Endothelial cell (in vitro differentiated cells): ENCODE measurements at regions not wholly inside any gene's neighbourhood (a gene's known extent, or its start where the extent isn't known, plus 50 kb on each side); places are given as distances from the start of the nearest gene placed in this dataset.

Source experiments
- DNase-seq: peaks from one replicate; pipeline ENCODE4 v3.0.0; 2021; ENCODE audit warnings: low spot score
- H3K27ac Mint-ChIP-seq: one replicate; pipeline ENCODE4 v1.8.0; 2021; ENCODE audit warnings: mixed read lengths, inconsistent platforms; ENCODE audit not compliant: unreplicated experiment
- H3K27me3 Mint-ChIP-seq: one replicate; pipeline ENCODE4 v1.8.0; 2021; ENCODE audit warnings: mild to moderate bottlenecking, moderate library complexity, mixed read lengths, inconsistent platforms; ENCODE audit not compliant: unreplicated experiment
- H3K36me3 Mint-ChIP-seq: one replicate; pipeline ENCODE4 v1.8.0; 2021; ENCODE audit warnings: mild to moderate bottlenecking, low read depth, mixed read lengths, inconsistent platforms; ENCODE audit not compliant: unreplicated experiment
- H3K4me1 Mint-ChIP-seq: one replicate; pipeline ENCODE4 v1.8.0; 2021; ENCODE audit warnings: mild to moderate bottlenecking, mixed read lengths, inconsistent platforms; ENCODE audit not compliant: unreplicated experiment
- H3K4me3 Mint-ChIP-seq: one replicate; pipeline ENCODE4 v1.8.0; 2021; ENCODE audit warnings: mild to moderate bottlenecking, mixed read lengths, inconsistent platforms; ENCODE audit not compliant: unreplicated experiment
- H3K9me3 Mint-ChIP-seq: one replicate; pipeline ENCODE4 v1.8.0; 2021; ENCODE audit warnings: mixed read lengths, inconsistent platforms; ENCODE audit not compliant: unreplicated experiment
- CTCF ChIP-seq: fragments of 200-600 bp; sonication (generic); IDR thresholded peaks from one replicate; pipeline ENCODE4 v1.5.0; 2021; ENCODE audit warnings: antibody characterized with exemption; ENCODE audit not compliant: unreplicated experiment

DNA sequence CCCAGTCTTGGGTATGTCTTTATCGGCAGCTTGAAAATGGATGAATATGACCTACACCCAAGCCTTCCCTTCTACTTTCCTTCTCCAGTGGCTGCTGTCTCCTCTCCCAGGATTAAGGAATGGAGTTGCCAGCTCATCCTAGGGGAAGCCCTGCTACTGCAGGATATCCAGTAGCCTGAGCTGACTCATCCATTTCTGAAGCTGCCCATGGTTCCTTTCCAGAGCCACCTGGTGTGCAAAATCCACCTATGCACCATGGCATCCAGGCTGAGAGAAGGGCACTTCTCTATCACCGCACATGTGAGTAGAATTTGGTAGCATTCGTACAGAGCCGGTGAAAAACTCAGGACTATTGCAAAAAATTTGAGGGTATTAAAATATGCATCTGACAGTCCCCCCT is 290.8 kb downstream of the YTHDC2 start:
- no peak for TF ChIP-seq CTCF
- Mint-ChIP-seq H3K4me3 (no peak overlapping the region), H3K36me3 (no peaks in the 10 kb centered on the region), H3K27ac (no peak overlapping the region), H3K9me3 (no peaks in the 10 kb centered on the region), H3K27me3 (no peaks in the 10 kb centered on the region), H3K4me1 (peaks cover 8% of the 10 kb centered on the region)
- DNase-seq, result no peak

DNA sequence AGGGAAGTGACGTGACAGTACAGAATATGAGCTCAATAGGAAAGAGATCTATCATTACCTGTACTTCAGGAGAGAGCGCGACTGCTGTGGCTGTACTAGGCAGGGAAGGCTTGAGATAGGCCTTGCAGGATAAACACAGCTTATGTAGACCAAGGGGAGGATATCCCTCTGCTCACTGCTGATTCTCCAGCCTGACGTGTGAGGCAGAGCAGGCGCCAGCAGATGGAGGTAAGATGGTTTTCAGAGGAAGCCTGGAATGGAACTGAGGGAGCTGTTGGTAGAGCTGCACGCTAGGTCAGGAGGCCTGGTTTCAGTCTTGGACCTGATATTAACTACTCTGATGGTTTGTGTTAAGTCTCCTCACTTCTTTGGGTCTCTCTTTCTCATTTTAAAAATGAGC is 291.4 kb downstream of the YTHDC2 start:
- no peak for DNase-seq

GRCh38 chr5:113806250-113806649 is 292.8 kb downstream of the YTHDC2 start:
- DNase-seq, result no peak
- Mint-ChIP-seq H3K4me1 (peaks cover 8% of the 10 kb centered on the region), H3K27me3 (no peaks in the 10 kb centered on the region), H3K27ac (no peak overlapping the region), H3K4me3 (no peak overlapping the region), H3K9me3 (no peaks in the 10 kb centered on the region), H3K36me3 (no peaks in the 10 kb centered on the region)
- no peak for TF ChIP-seq CTCF

More for the DNA sequence above, 291.4 kb downstream of the YTHDC2 start:
- H3K9me3 Mint-ChIP-seq, result no peaks in the 10 kb centered on the region
- no peak for TF ChIP-seq CTCF
- no peaks in the 10 kb centered on the region for H3K36me3 Mint-ChIP-seq
- H3K4me1 Mint-ChIP-seq, result peaks cover 8% of the 10 kb centered on the region
- no peaks in the 10 kb centered on the region for H3K27me3 Mint-ChIP-seq
- H3K4me3 Mint-ChIP-seq, result no peak overlapping the region
- no peak overlapping the region for H3K27ac Mint-ChIP-seq

- no peaks in the 10 kb centered on the region for H3K36me3 Mint-ChIP-seq
- H3K9me3 Mint-ChIP-seq, result no peaks in the 10 kb centered on the region
- no peak overlapping the region for H3K4me3 Mint-ChIP-seq
- no peaks in the 10 kb centered on the region for H3K27me3 Mint-ChIP-seq
- H3K4me1 Mint-ChIP-seq, result peaks cover 8% of the 10 kb centered on the region
- no peak for TF ChIP-seq CTCF
- no peak overlapping the region for H3K27ac Mint-ChIP-seq
- no peak for DNase-seq
Measured at GRCh38 chr5:113806904-113807303, 293.4 kb downstream of the YTHDC2 start.

GRCh38 chr5:113807427-113807991 is 294.0 kb downstream of the YTHDC2 start:
- Mint-ChIP-seq H3K4me3 (no peak overlapping the region), H3K27me3 (no peaks in the 10 kb centered on the region), H3K36me3 (no peaks in the 10 kb centered on the region), H3K9me3 (no peaks in the 10 kb centered on the region), H3K4me1 (peaks cover 8% of the 10 kb centered on the region), H3K27ac (no peak overlapping the region)
- no peak for DNase-seq
- TF ChIP-seq CTCF, result no peak
